Hepatocyte (in vitro differentiated cells): ENCODE measurements at regions not wholly inside any gene's neighbourhood (a gene's known extent, or its start where the extent isn't known, plus 50 kb on each side); places are given as distances from the start of the nearest gene placed in this dataset.
A peak's percentile ranks its signal among the peaks of the same experiment; 100 is the strongest.

Experiments
- DNase-seq: peaks from one replicate; pipeline ENCODE4 v3.0.0-alpha.2; 2016; ENCODE audit warnings: low spot score
- H2AFZ ChIP-seq: fragments of 200-600 bp; sonication (generic); 2 replicates; pipeline ENCODE4 v1.6.0; 2016; ENCODE audit warnings: antibody characterized with exemption, mild to moderate bottlenecking
- H3K27ac ChIP-seq: fragments of 200-600 bp; sonication (generic); 2 replicates; pipeline ENCODE4 v1.5.1; 2016; ENCODE audit warnings: mild to moderate bottlenecking
- H3K27me3 ChIP-seq: fragments of 200-600 bp; sonication (generic); 2 replicates; pipeline ENCODE4 v1.6.1; 2016
- H3K36me3 ChIP-seq: fragments of 200-600 bp; sonication (generic); replicated peaks from 2 replicates; pipeline ENCODE4 v1.5.1; 2016; ENCODE audit warnings: low read depth; ENCODE audit not compliant: insufficient read depth
- H3K4me1 ChIP-seq: fragments of 200-600 bp; sonication (generic); 2 replicates; pipeline ENCODE4 v1.5.1; 2016; ENCODE audit warnings: mild to moderate bottlenecking, moderate library complexity; ENCODE audit not compliant: insufficient read depth
- H3K4me2 ChIP-seq: fragments of 200-600 bp; sonication (generic); 2 replicates; pipeline ENCODE4 v1.6.0; 2016
- H3K4me3 ChIP-seq: fragments of 200-600 bp; sonication (generic); 2 replicates; pipeline ENCODE4 v1.5.1; 2016; ENCODE audit warnings: mild to moderate bottlenecking
- H3K79me2 ChIP-seq: fragments of 200-600 bp; sonication (generic); 2 replicates; pipeline ENCODE4 v1.6.0; 2017; ENCODE audit warnings: mild to moderate bottlenecking
- H3K9me2 ChIP-seq: fragments of 200-600 bp; sonication (generic); replicated peaks from 2 replicates; pipeline ENCODE4 v1.6.0; 2017; ENCODE audit warnings: mild to moderate bottlenecking; ENCODE audit not compliant: insufficient read depth
- H3K9me3 ChIP-seq: fragments of 200-600 bp; sonication (generic); 2 replicates; pipeline ENCODE4 v1.5.1; 2016; ENCODE audit warnings: low read depth, mild to moderate bottlenecking
- H4K20me1 ChIP-seq: fragments of 200-600 bp; sonication (generic); 2 replicates; pipeline ENCODE4 v1.6.0; 2016; ENCODE audit warnings: mild to moderate bottlenecking; ENCODE audit not compliant: insufficient read depth, poor library complexity, severe bottlenecking
- CTCF ChIP-seq: fragments of 200-600 bp; sonication (generic); IDR thresholded peaks from 2 replicates; pipeline ENCODE4 v1.5.1; 2016; ENCODE audit warnings: antibody characterized with exemption, mild to moderate bottlenecking; ENCODE audit not compliant: poor library complexity
- EZH2 ChIP-seq: fragments of 200-600 bp; sonication (generic); IDR thresholded peaks from 2 replicates; pipeline ENCODE4 v1.6.1; 2016; ENCODE audit warnings: antibody characterized with exemption, mild to moderate bottlenecking, borderline replicate concordance
- EZH2phosphoT487 ChIP-seq: fragments of 200-600 bp; sonication (generic); IDR thresholded peaks from one replicate; pipeline ENCODE4 v1.6.1; 2018; ENCODE audit warnings: antibody characterized with exemption, mild to moderate bottlenecking, low read depth, moderate library complexity; ENCODE audit not compliant: unreplicated experiment, severe bottlenecking
- WGBS: methylation state at CpG from one replicate; pipeline ENCODE4 v1.1.6; 2016; ENCODE audit warnings: low lambda C conversion rate; ENCODE audit errors: missing lambda C conversion rate; 5-methylcytosine and 5-hydroxymethylcytosine counted together

GRCh38 chr3:34568766-34569165, 770.3 kb downstream of the PDCD6IP start:
- no peaks in the 10 kb centered on the region for H3K27me3 ChIP-seq
- no peak overlapping the region for H3K27ac ChIP-seq
- no peak overlapping the region for H2AFZ ChIP-seq
- H3K9me2 ChIP-seq, result no peaks in the 10 kb centered on the region
- no peaks in the 10 kb centered on the region for H4K20me1 ChIP-seq
- no peak overlapping the region for H3K4me2 ChIP-seq
- H3K36me3 ChIP-seq, result no peaks in the 10 kb centered on the region
- TF ChIP-seq CTCF, result no peak
- TF ChIP-seq EZH2, result no peak
- no peak for TF ChIP-seq EZH2phosphoT487
- no peak for DNase-seq
- H3K9me3 ChIP-seq, result no peaks in the 10 kb centered on the region
- H3K4me1 ChIP-seq, result peaks cover 4% of the 10 kb centered on the region
- 56% methylated on average over 4 of the region's 4 CpGs for WGBS
- H3K4me3 ChIP-seq, result no peak overlapping the region
- no peaks in the 10 kb centered on the region for H3K79me2 ChIP-seq

GRCh38 chr3:34569437-34569836, 771.0 kb downstream of the PDCD6IP start:
- 78% methylated on average over 1 of the region's 1 CpG for WGBS
- Histone ChIP-seq H3K4me3 (no peak overlapping the region), H2AFZ (no peak overlapping the region)

GRCh38 chr3:34570916-34571705, 772.7 kb downstream of the PDCD6IP start:
- Histone ChIP-seq H3K4me2 (peak overlapping the region; percentile 6), H2AFZ (no peak overlapping the region), H3K9me3 (no peaks in the 10 kb centered on the region), H3K4me3 (no peak overlapping the region), H3K9me2 (no peaks in the 10 kb centered on the region), H4K20me1 (no peaks in the 10 kb centered on the region), H3K79me2 (no peaks in the 10 kb centered on the region), H3K36me3 (no peaks in the 10 kb centered on the region), H3K27me3 (no peaks in the 10 kb centered on the region), H3K27ac (peak overlapping the region; percentile 60), H3K4me1 (peaks cover 8% of the 10 kb centered on the region)
- 48% methylated on average over 4 of the region's 4 CpGs for WGBS
- TF ChIP-seq EZH2 (no peak), EZH2phosphoT487 (no peak), CTCF (no peak)
- peak; percentile 11 for DNase-seq

More at GRCh38 chr3:34569437-34569836, 771.0 kb downstream of the PDCD6IP start:
- TF ChIP-seq EZH2phosphoT487, result no peak
- no peak for TF ChIP-seq CTCF
- TF ChIP-seq EZH2, result no peak
- no peaks in the 10 kb centered on the region for H3K27me3 ChIP-seq
- no peaks in the 10 kb centered on the region for H3K79me2 ChIP-seq
- H3K36me3 ChIP-seq, result no peaks in the 10 kb centered on the region
- H3K4me2 ChIP-seq, result no peak overlapping the region
- no peaks in the 10 kb centered on the region for H3K9me3 ChIP-seq
- no peak overlapping the region for H3K27ac ChIP-seq
- no peaks in the 10 kb centered on the region for H4K20me1 ChIP-seq
- peaks cover 8% of the 10 kb centered on the region for H3K4me1 ChIP-seq
- H3K9me2 ChIP-seq, result no peaks in the 10 kb centered on the region
- no peak for DNase-seq
